ENCODE measurements at regions not wholly inside any gene's neighbourhood (a gene's known extent, or its start where the extent isn't known, plus 50 kb on each side); places are given as distances from the start of the nearest gene placed in this dataset.

DNA sequence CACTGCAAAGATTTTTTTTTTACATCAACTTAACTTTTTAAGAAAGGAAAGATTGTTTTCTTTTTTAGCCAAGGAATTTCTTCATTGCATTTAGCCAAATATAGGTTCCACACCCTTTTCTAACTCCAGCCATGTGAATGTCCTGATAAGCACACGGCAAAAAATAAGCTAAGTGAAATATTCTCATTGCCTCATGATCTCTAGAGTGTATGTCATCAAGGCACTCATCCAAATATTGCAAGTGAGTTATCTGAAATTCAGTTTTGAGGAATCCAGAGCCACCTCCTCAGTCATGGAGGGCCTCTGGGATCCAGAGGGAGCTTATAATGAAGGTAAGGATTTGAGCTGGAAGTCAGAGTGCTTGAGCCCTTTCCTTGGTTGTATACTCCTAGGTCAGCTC lies 80.0 kb downstream of the BLID start:
- Histone ChIP-seq H3K27ac (no peak overlapping the region), H3K27me3 (no peaks in the 10 kb centered on the region), H3K4me3 (no peak overlapping the region), H3K9me3 (no peaks in the 10 kb centered on the region), H3K4me1 (no peaks in the 10 kb centered on the region), H3K36me3 (no peaks in the 10 kb centered on the region)
- in situ Hi-C loops (cut with MboI; ENCODE audit: low pct_ligation_motif_present in 1 of 4, low pct_unique_long_range_greater_than_20kb in 1 of 4, low sequenced_read_pairs in 3 of 4) (no loop called here), intact Hi-C loops (cut with DNase I; ENCODE audit: low total_unique reads) (no loop called here)
- TF ChIP-seq POLR2A (IDR thresholded peaks at IDR 0.05): no peak
- TF ChIP-seq, protein P1, sequence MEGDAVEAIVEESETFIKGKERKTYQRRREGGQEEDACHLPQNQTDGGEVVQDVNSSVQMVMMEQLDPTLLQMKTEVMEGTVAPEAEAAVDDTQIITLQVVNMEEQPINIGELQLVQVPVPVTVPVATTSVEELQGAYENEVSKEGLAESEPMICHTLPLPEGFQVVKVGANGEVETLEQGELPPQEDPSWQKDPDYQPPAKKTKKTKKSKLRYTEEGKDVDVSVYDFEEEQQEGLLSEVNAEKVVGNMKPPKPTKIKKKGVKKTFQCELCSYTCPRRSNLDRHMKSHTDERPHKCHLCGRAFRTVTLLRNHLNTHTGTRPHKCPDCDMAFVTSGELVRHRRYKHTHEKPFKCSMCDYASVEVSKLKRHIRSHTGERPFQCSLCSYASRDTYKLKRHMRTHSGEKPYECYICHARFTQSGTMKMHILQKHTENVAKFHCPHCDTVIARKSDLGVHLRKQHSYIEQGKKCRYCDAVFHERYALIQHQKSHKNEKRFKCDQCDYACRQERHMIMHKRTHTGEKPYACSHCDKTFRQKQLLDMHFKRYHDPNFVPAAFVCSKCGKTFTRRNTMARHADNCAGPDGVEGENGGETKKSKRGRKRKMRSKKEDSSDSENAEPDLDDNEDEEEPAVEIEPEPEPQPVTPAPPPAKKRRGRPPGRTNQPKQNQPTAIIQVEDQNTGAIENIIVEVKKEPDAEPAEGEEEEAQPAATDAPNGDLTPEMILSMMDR (IDR thresholded peaks at IDR 0.05): no peak
- no peak for TF ChIP-seq POLR2AphosphoS5 (IDR thresholded peaks at IDR 0.05)
- no peak for TF ChIP-seq EP300 (IDR thresholded peaks at IDR 0.05; ENCODE audit: low read depth)
- 54 to 60% methylated on average over 1 of the region's 1 CpG for WGBS, 2 donors (ENCODE audit: low coverage in 1 of 2)
- no peak for DNase-seq

- Histone ChIP-seq H3K4me3 (no peak overlapping the region), H3K27ac (no peak overlapping the region), H3K36me3 (no peaks in the 10 kb centered on the region), H3K4me1 (no peaks in the 10 kb centered on the region), H3K27me3 (no peaks in the 10 kb centered on the region), H3K9me3 (no peaks in the 10 kb centered on the region)
- 65 to 70% methylated on average over 2 of the region's 2 CpGs for WGBS, 2 donors (ENCODE audit: low coverage in 1 of 2)
- no peak for DNase-seq
- TF ChIP-seq EP300 (IDR thresholded peaks at IDR 0.05; ENCODE audit: low read depth) (no peak), POLR2AphosphoS5 (IDR thresholded peaks at IDR 0.05) (no peak), POLR2A (IDR thresholded peaks at IDR 0.05) (no peak)
- TF ChIP-seq, protein P1 (IDR thresholded peaks at IDR 0.05): no peak
- in situ Hi-C loops (cut with MboI; ENCODE audit: low pct_ligation_motif_present in 1 of 4, low pct_unique_long_range_greater_than_20kb in 1 of 4, low sequenced_read_pairs in 3 of 4): no loop called here
- intact Hi-C loops (cut with DNase I; ENCODE audit: low total_unique reads): no loop called here
Measured at GRCh38 chr11:122033631-122034030, 82.4 kb downstream of the BLID start.

DNA sequence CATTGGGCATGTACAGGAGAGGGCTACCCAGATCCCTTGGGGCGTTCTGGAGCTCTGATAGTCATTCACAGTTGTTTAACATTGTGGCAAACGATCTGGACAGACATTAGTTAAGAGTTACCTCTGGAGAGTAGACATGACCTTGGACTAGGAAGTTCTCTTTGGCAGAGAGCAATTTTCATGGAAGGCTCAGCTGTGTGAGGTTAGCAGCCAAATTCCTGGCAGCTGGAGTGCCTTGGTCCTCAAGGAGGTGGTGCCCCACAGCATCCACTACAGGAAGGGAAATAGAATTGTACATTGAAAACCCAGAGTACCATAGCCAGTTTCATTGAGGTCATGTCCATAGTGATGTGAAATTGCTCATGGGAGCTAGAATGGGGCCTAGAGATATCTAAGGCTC lies 82.8 kb downstream of the BLID start:
- no peaks in the 10 kb centered on the region for H3K9me3 ChIP-seq
- WGBS, 2 donors (ENCODE audit: low coverage in 1 of 2): 50 to 60% methylated on average over 1 to 2 of the region's 2 CpGs
- no peak overlapping the region for H3K4me3 ChIP-seq
- H3K36me3 ChIP-seq: no peaks in the 10 kb centered on the region
- H3K4me1 ChIP-seq: no peaks in the 10 kb centered on the region
- no peak overlapping the region for H3K27ac ChIP-seq
- H3K27me3 ChIP-seq: no peaks in the 10 kb centered on the region
- no peak for DNase-seq
- TF ChIP-seq EP300 (IDR thresholded peaks at IDR 0.05; ENCODE audit: low read depth) (no peak), POLR2A (IDR thresholded peaks at IDR 0.05) (no peak), POLR2AphosphoS5 (IDR thresholded peaks at IDR 0.05) (no peak)
- TF ChIP-seq, protein P1 (IDR thresholded peaks at IDR 0.05): no peak
- intact Hi-C loops (cut with DNase I; ENCODE audit: low total_unique reads): no loop called here
- in situ Hi-C loops (cut with MboI; ENCODE audit: low pct_ligation_motif_present in 1 of 4, low pct_unique_long_range_greater_than_20kb in 1 of 4, low sequenced_read_pairs in 3 of 4): no loop called here

- Histone ChIP-seq H3K27ac (no peak overlapping the region), H3K9me3 (no peaks in the 10 kb centered on the region), H3K4me1 (no peaks in the 10 kb centered on the region), H3K4me3 (no peak overlapping the region), H3K36me3 (no peaks in the 10 kb centered on the region), H3K27me3 (no peaks in the 10 kb centered on the region)
- in situ Hi-C loops (cut with MboI; ENCODE audit: low pct_ligation_motif_present in 1 of 4, low pct_unique_long_range_greater_than_20kb in 1 of 4, low sequenced_read_pairs in 3 of 4): no loop called here
- intact Hi-C loops (cut with DNase I; ENCODE audit: low total_unique reads): no loop called here
- TF ChIP-seq POLR2AphosphoS5 (IDR thresholded peaks at IDR 0.05): no peak
- 87% methylated on average over 3 of the region's 3 CpGs; no CpG with 5 or more reads in 1 of the 2 donors for WGBS, 2 donors (ENCODE audit: low coverage in 1 of 2)
- no peak for DNase-seq
Measured at GRCh38 chr11:122032317-122032716, 83.7 kb downstream of the BLID start.

DNA sequence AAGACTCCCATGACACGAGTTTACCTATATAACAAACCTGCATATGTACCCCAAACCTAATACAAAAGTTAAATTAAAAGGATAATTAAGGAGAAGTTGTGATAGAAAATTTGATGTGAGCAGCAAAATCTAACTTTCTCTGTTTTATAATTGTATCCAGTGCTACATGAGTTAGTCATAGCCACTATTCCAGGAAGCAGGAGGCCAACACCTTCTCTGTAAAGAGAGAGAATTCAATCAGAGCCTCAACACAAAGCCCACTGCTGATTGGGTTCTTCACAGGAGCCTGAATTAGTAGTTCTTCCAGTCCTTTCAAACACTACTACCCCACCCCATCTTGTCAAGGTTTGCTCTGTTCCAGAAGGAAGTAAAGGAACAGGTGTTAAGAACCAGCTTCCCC lies 84.2 kb downstream of the BLID start:
- no peaks in the 10 kb centered on the region for H3K36me3 ChIP-seq
- H3K4me1 ChIP-seq: no peaks in the 10 kb centered on the region
- no peak overlapping the region for H3K4me3 ChIP-seq
- in situ Hi-C loops (cut with MboI; ENCODE audit: low pct_ligation_motif_present in 1 of 4, low pct_unique_long_range_greater_than_20kb in 1 of 4, low sequenced_read_pairs in 3 of 4) (no loop called here), intact Hi-C loops (cut with DNase I; ENCODE audit: low total_unique reads) (no loop called here)
- no peaks in the 10 kb centered on the region for H3K27me3 ChIP-seq
- WGBS, 2 donors (ENCODE audit: low coverage in 1 of 2): 63 to 71% methylated on average over 1 of the region's 1 CpG
- no peak for DNase-seq
- H3K9me3 ChIP-seq: no peaks in the 10 kb centered on the region
- H3K27ac ChIP-seq: no peak overlapping the region
- TF ChIP-seq POLR2A (IDR thresholded peaks at IDR 0.05): no peak
- TF ChIP-seq POLR2AphosphoS5 (IDR thresholded peaks at IDR 0.05): no peak
- no peak for TF ChIP-seq EP300 (IDR thresholded peaks at IDR 0.05; ENCODE audit: low read depth)
- TF ChIP-seq, protein P1 (IDR thresholded peaks at IDR 0.05): no peak

Data from transverse colon (tissue), 4 donors.